ENCODE measurements at regions not wholly inside any gene's neighbourhood (a gene's known extent, or its start where the extent isn't known, plus 50 kb on each side); places are given as distances from the start of the nearest gene placed in this dataset.
A peak's percentile ranks its signal among the peaks of the same experiment; 100 is the strongest.

DNA sequence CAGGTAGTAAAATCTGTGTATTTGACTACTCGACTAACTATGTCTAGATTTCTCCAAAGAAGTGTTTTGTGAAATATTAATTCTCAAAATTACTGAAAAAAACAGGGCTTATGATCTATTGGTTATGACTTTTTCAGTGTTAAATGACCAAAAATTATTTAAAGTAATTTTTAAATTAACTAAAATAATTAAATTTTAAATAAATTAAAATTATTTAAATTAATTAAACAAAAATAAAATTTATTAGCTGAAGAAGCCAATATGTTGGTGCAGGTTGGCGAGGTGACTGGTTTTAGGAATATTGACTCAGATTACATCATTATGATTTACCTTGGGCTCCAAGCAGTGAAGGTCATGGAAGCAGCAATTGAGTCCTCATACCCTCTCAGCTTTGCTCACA lies 483.2 kb downstream of the PTPRC start:
- DNase-seq = no peak

GRCh38 chr1:199122532-199123311 lies 483.9 kb downstream of the PTPRC start:
- peak; percentile 22 for DNase-seq

DNA sequence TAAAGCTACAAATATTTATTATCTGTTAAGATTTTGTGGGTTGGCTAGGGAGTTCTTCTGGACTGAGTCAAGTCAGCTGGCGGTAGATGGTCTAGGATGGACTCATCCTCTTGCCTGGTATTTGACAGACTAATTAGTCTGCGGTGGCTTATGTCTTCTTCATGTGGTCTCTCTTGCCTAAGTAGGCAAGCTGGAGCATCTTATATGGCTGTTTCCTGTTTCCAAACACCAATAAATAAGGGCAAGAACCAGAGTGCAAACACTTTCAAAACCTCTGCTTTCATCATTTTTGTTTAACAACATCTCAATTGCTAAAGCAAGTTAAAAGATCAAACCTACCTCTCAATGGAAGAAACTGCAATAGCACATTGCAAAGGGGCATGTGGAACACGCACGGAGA lies 484.8 kb downstream of the PTPRC start:
- peak; percentile 45 for DNase-seq

- DNase-seq = no peak
Observed at GRCh38 chr1:199124351-199124750, 485.5 kb downstream of the PTPRC start.

GRCh38 chr1:199129247-199129646 lies 490.4 kb downstream of the PTPRC start:
- no peak for DNase-seq

GRCh38 chr1:199132006-199132405 lies 493.2 kb downstream of the PTPRC start:
- DNase-seq = peak; percentile 58

GRCh38 chr1:199135901-199136300 lies 497.1 kb downstream of the PTPRC start:
- no peak for DNase-seq

- no peak for DNase-seq
Observed at GRCh38 chr1:199138061-199138460, 499.2 kb downstream of the PTPRC start.

DNA sequence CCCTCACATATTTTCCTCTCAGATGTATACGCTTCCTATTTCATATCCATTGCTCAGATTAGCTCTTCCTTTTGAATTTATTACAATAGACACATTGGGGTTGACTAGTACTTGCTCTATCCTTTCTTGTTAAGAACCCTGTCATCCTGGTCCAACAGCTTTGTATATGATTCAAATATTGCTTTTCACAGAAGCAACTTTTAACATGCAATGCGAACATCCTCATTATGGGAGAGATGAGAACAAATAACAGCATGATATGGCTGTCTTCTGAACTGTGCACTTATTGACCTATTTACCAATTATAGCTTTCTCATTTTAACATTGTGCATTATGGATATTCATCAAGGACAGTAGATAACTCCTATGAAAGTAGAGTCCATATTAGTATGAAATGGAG lies 510.8 kb downstream of the PTPRC start:
- DNase-seq = no peak

DNA sequence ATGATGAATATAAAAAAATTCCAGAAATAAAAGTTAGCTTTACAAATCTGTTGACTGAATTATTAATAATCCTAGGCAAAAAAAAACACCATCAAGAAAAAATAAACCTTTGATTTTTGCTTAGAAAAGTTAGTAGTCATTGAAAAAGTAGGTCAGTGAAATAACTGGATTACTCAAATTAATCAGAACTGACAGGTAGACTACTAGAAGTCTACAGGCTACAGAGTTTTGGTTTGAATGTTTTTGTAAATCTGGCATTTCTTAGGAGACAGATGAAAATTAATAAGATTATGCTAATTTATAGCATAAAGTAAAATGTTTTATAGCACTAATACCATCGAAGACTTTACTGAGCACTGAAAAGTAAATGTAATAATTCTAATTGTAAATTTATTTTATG lies 511.9 kb downstream of the PTPRC start:
- no peak for DNase-seq

DNA sequence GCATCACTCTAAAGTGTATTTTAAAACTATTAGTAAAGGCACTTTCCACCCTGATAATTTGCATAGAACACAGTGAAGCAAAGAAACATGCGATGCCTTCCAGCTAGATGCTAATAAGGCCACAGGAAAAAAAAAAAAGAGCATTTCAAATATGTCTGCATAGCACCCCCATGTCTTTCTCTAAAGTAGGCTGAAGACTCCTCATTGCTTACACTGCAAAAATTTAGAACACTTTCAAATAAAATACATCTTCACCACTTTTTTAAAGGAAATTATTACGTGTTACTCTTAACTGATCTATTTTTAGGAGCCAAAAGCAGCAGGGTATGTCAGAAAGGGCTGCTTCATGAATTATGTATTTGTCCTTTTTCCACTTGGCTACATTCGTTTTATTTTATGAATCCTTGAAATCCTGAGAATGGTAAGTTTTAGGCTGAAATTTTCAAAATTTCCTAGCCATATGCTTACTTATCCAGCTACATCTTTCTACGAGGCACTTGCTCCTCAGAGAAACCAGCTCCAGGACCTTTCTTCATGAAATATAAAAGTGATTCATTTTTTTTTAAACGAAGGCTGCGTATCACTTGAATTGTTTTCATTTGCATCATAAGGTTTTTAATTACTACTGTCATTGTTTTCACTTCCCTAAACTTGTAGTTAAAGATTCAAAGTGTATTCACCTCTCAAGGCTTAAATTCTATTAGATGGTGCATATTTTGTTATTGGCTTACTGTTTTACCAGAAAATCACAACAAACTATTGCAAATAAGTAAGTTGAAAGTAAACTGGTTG lies 513.0 kb downstream of the PTPRC start:
- DNase-seq = no peak

GRCh38 chr1:199152676-199153075 lies 513.8 kb downstream of the PTPRC start:
- no peak for DNase-seq

GRCh38 chr1:199155166-199156019 lies 516.6 kb downstream of the PTPRC start:
- DNase-seq = no peak

- DNase-seq = no peak
Observed at GRCh38 chr1:199157494-199157893, 518.7 kb downstream of the PTPRC start.

DNA sequence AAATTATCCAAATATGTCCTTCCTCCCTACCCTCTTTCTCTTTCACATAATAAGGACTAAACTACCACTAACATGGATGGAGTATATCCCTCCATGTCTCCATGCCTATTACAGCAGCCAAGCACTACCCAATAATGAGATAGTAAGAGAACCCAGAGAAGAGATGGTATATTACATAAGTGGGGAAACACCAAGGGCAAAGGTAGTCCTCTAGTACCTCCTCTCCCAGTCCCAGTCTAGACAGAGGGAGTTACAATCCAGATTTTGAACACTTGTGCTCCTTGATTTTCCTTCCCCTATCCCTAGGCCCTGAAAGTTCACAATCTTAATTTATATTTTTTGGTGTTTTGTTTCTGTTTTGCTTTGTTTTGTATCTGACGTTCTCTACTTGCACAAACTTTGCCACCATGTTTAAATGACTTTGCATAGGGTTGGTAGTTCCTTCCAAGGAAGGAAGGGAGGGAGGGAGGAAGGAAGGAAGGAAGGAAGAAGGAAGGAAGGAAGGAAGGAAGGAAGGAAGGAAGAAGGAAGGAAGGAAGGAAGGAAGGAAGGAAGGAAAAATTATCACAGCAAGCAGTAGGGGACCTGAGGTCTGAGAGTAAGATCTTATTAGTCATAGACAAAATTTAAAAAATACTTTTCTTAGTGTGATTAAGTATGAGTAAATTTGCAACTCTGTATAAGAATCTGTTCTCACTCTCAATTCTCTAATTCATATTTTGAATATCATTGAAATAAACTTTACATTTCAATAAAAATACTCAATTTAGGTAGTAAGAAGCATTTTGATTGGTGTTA lies 521.9 kb downstream of the PTPRC start:
- no peak for DNase-seq

GRCh38 chr1:199161319-199161680 lies 522.5 kb downstream of the PTPRC start:
- no peak for DNase-seq

- DNase-seq = no peak
Observed at GRCh38 chr1:199161766-199162303, 523.0 kb downstream of the PTPRC start.

DNA sequence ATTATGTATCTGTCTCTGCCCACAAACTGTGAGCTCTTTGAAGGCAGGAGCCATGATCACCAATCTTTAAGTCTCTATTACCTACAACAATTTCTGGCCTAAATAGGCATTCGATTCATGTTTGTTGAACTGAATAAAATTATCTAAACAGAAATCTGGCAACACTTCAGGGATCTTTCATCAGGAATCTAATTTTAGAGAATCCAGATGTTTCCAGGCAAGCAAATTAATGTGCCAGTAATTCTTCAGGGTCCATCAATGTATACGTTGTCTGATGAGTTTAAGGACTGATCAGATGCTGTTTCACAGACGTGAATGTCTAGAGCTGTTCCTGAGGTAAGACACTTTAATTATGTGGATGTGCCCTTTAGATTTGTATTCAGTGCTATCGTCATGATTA lies 524.4 kb downstream of the PTPRC start:
- no peak for DNase-seq

- peak; percentile 34 for DNase-seq
Observed at GRCh38 chr1:199163670-199164069, 524.8 kb downstream of the PTPRC start.

DNA sequence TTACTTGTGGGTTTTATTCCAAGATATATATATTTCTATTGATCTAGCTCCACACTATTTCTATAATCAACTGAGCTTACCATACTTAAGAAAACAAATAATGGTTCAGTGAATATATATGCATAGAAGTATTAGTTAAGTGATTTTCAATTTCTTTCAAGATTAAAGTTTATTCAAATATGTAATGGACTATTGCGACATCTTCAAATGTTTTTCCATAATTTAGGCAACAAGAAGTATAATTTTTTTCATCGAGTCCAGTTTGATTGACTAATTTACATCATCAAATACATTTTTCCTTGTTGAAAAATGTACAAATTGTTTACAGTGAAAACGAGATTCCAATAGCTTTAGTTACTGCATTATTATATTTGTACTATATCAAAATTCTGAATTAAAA lies 528.6 kb downstream of the PTPRC start:
- DNase-seq = no peak

DNA sequence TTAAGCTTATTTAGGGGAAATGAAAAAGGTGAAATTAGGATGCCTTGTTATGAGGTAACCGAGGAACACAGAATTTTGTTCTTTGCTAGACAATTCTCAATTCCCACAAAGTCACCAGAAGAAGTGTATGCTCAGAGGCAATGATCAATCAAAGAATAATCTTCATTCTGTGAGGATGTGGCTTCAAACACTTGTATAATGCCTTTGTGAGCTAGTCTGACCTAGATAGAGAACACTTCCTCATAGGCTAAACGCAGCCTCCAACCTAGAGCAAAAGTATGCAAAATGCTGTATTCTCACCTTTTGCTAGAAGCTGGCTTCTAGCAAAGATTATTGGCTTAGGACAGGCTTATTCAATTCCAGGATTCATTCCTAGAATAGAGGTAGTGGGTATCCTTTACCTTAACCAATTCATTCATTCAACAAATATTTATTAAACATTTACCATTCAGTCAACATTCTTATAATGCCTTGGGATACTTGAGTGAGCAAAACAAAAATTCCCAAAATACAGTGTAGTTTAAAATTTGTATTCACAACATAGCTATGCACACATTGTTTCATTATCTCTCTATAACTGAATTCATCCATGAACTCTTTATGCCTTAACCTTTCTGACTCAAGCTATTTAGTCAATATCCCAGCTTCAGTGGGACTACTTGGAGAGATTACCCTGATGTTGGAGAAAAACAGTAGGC lies 530.2 kb downstream of the PTPRC start:
- DNase-seq = no peak

GRCh38 chr1:199170711-199171110 lies 531.9 kb downstream of the PTPRC start:
- DNase-seq = no peak

Data from hematopoietic multipotent progenitor cell treated with erythropoietin and hydrocortisone succinate and interleukin-3 and kit ligand, for 4 days (in vitro differentiated cells).